BLaER1 (cell line): ENCODE measurements at regions not wholly inside any gene's neighbourhood (a gene's known extent, or its start where the extent isn't known, plus 50 kb on each side); places are given as distances from the start of the nearest gene placed in this dataset.

ENCODE experiments used
- H3K27ac ChIP-seq: shearing (Covaris generic); formaldehyde crosslinking; 2 replicates; pipeline ENCODE4 v1.8.1; 2022
- H3K27me3 ChIP-seq: shearing (Covaris generic); formaldehyde crosslinking; 2 replicates; pipeline ENCODE4 v1.8.1; 2022
- H3K36me3 ChIP-seq: shearing (Covaris generic); formaldehyde crosslinking; 2 replicates; pipeline ENCODE4 v1.8.1; 2022
- H3K4me1 ChIP-seq: shearing (Covaris generic); formaldehyde crosslinking; 2 replicates; pipeline ENCODE4 v1.8.1; 2022
- H3K4me2 ChIP-seq: shearing (Covaris generic); formaldehyde crosslinking; 2 replicates; pipeline ENCODE4 v1.8.1; 2022
- H3K4me3 ChIP-seq: shearing (Covaris generic); formaldehyde crosslinking; 2 replicates; pipeline ENCODE4 v1.8.1; 2022
- H3K9ac ChIP-seq: shearing (Covaris generic); formaldehyde crosslinking; 2 replicates; pipeline ENCODE4 v1.8.1; 2022
- H3K9me3 ChIP-seq: shearing (Covaris generic); formaldehyde crosslinking; 2 replicates; pipeline ENCODE4 v1.8.1; 2022
- H4K20me1 ChIP-seq: shearing (Covaris generic); formaldehyde crosslinking; 2 replicates; pipeline ENCODE4 v1.8.1; 2022
- Cebpa-rat ChIP-seq: shearing (Covaris generic); IDR thresholded peaks from 2 replicates; pipeline ENCODE4 v1.8.1; 2022

- Histone ChIP-seq H3K9ac (no peak overlapping the region), H3K4me1 (peaks cover 18% of the 10 kb centered on the region)
Observed at GRCh38 chr14:50007123-50007903, 109.1 kb downstream of the VCPKMT start.

GRCh38 chr14:50008562-50008961 lies 107.8 kb downstream of the VCPKMT start:
- no peak for TF ChIP-seq Cebpa-rat
- H3K4me2 ChIP-seq: no peak overlapping the region
- no peak overlapping the region for H3K27ac ChIP-seq

More at GRCh38 chr14:50007123-50007903, 109.1 kb downstream of the VCPKMT start:
- H3K27me3 ChIP-seq: no peaks in the 10 kb centered on the region
- H3K4me2 ChIP-seq: no peak overlapping the region
- H3K27ac ChIP-seq: no peak overlapping the region
- no peak for TF ChIP-seq Cebpa-rat
- no peaks in the 10 kb centered on the region for H3K9me3 ChIP-seq
- no peak overlapping the region for H3K4me3 ChIP-seq
- no peaks in the 10 kb centered on the region for H3K36me3 ChIP-seq
- no peaks in the 10 kb centered on the region for H4K20me1 ChIP-seq

GRCh38 chr14:50008974-50009373 lies 107.4 kb downstream of the VCPKMT start:
- Histone ChIP-seq H4K20me1 (no peaks in the 10 kb centered on the region), H3K36me3 (no peaks in the 10 kb centered on the region), H3K9ac (no peak overlapping the region), H3K4me2 (no peak overlapping the region), H3K4me1 (peaks cover 2% of the 10 kb centered on the region), H3K9me3 (no peaks in the 10 kb centered on the region), H3K4me3 (no peak overlapping the region), H3K27ac (no peak overlapping the region), H3K27me3 (no peaks in the 10 kb centered on the region)
- TF ChIP-seq Cebpa-rat: no peak

More at GRCh38 chr14:50008562-50008961, 107.8 kb downstream of the VCPKMT start:
- Histone ChIP-seq H3K4me1 (peaks cover 6% of the 10 kb centered on the region), H3K9ac (no peak overlapping the region), H3K9me3 (no peaks in the 10 kb centered on the region), H3K36me3 (no peaks in the 10 kb centered on the region), H3K4me3 (no peak overlapping the region), H3K27me3 (no peaks in the 10 kb centered on the region), H4K20me1 (no peaks in the 10 kb centered on the region)

- H3K27ac ChIP-seq: no peak overlapping the region
- no peak for TF ChIP-seq Cebpa-rat
- no peak overlapping the region for H3K4me2 ChIP-seq
- H3K27me3 ChIP-seq: no peaks in the 10 kb centered on the region
- H3K4me3 ChIP-seq: no peak overlapping the region
- no peaks in the 10 kb centered on the region for H3K4me1 ChIP-seq
- no peak overlapping the region for H3K9ac ChIP-seq
- no peaks in the 10 kb centered on the region for H4K20me1 ChIP-seq
- no peaks in the 10 kb centered on the region for H3K9me3 ChIP-seq
- no peaks in the 10 kb centered on the region for H3K36me3 ChIP-seq
Observed at GRCh38 chr14:50010752-50011151, 105.6 kb downstream of the VCPKMT start.

GRCh38 chr14:50011242-50011641 lies 105.1 kb downstream of the VCPKMT start:
- no peaks in the 10 kb centered on the region for H4K20me1 ChIP-seq
- H3K4me2 ChIP-seq: no peak overlapping the region
- H3K27ac ChIP-seq: no peak overlapping the region
- no peak overlapping the region for H3K9ac ChIP-seq
- TF ChIP-seq Cebpa-rat: no peak
- no peak overlapping the region for H3K4me3 ChIP-seq
- H3K9me3 ChIP-seq: no peaks in the 10 kb centered on the region
- no peaks in the 10 kb centered on the region for H3K36me3 ChIP-seq
- H3K27me3 ChIP-seq: no peaks in the 10 kb centered on the region
- H3K4me1 ChIP-seq: no peaks in the 10 kb centered on the region

GRCh38 chr14:50012644-50013043 lies 103.7 kb downstream of the VCPKMT start:
- Histone ChIP-seq H3K36me3 (no peaks in the 10 kb centered on the region), H3K27me3 (no peaks in the 10 kb centered on the region), H4K20me1 (no peaks in the 10 kb centered on the region), H3K4me1 (no peaks in the 10 kb centered on the region), H3K4me2 (no peak overlapping the region), H3K9ac (no peak overlapping the region), H3K9me3 (no peaks in the 10 kb centered on the region), H3K27ac (no peak overlapping the region), H3K4me3 (no peak overlapping the region)
- no peak for TF ChIP-seq Cebpa-rat

- Histone ChIP-seq H4K20me1 (no peaks in the 10 kb centered on the region), H3K4me3 (no peak overlapping the region), H3K9me3 (no peaks in the 10 kb centered on the region), H3K4me1 (no peaks in the 10 kb centered on the region), H3K27me3 (no peaks in the 10 kb centered on the region), H3K4me2 (no peak overlapping the region), H3K36me3 (no peaks in the 10 kb centered on the region), H3K27ac (no peak overlapping the region), H3K9ac (no peak overlapping the region)
- TF ChIP-seq Cebpa-rat: no peak
Observed at GRCh38 chr14:50013198-50013918, 103.0 kb downstream of the VCPKMT start.

- H4K20me1 ChIP-seq: no peaks in the 10 kb centered on the region
- H3K4me3 ChIP-seq: no peak overlapping the region
- no peaks in the 10 kb centered on the region for H3K27me3 ChIP-seq
- no peaks in the 10 kb centered on the region for H3K36me3 ChIP-seq
- H3K9ac ChIP-seq: no peak overlapping the region
- H3K4me1 ChIP-seq: no peaks in the 10 kb centered on the region
- H3K4me2 ChIP-seq: no peak overlapping the region
- H3K9me3 ChIP-seq: no peaks in the 10 kb centered on the region
- H3K27ac ChIP-seq: no peak overlapping the region
- no peak for TF ChIP-seq Cebpa-rat
Observed at GRCh38 chr14:50013934-50014333, 102.4 kb downstream of the VCPKMT start.

GRCh38 chr14:50014809-50015430 lies 101.5 kb downstream of the VCPKMT start:
- Histone ChIP-seq H3K9ac (no peak overlapping the region), H3K4me1 (no peaks in the 10 kb centered on the region)

GRCh38 chr14:50015716-50016115 lies 100.7 kb downstream of the VCPKMT start:
- H3K9ac ChIP-seq: no peak overlapping the region
- TF ChIP-seq Cebpa-rat: no peak

More at GRCh38 chr14:50014809-50015430, 101.5 kb downstream of the VCPKMT start:
- Histone ChIP-seq H3K36me3 (no peaks in the 10 kb centered on the region), H3K4me3 (no peak overlapping the region), H4K20me1 (no peaks in the 10 kb centered on the region), H3K9me3 (peaks cover 3% of the 10 kb centered on the region; the same call in 1 of the 2 replicates), H3K4me2 (no peak overlapping the region), H3K27me3 (no peaks in the 10 kb centered on the region), H3K27ac (no peak overlapping the region)
- TF ChIP-seq Cebpa-rat: no peak

More at GRCh38 chr14:50015716-50016115, 100.7 kb downstream of the VCPKMT start:
- no peaks in the 10 kb centered on the region for H4K20me1 ChIP-seq
- H3K27me3 ChIP-seq: no peaks in the 10 kb centered on the region
- peaks cover 11% of the 10 kb centered on the region for H3K9me3 ChIP-seq
- H3K27ac ChIP-seq: no peak overlapping the region
- H3K4me1 ChIP-seq: no peaks in the 10 kb centered on the region
- no peak overlapping the region for H3K4me2 ChIP-seq
- H3K36me3 ChIP-seq: no peaks in the 10 kb centered on the region
- H3K4me3 ChIP-seq: no peak overlapping the region
